Aorta (tissue), 5 donors: ENCODE measurements at regions not wholly inside any gene's neighbourhood (a gene's known extent, or its start where the extent isn't known, plus 50 kb on each side); places are given as distances from the start of the nearest gene placed in this dataset.

Experiments
- ATAC-seq: fragments of 200-7000 bp; cut with Tn5 transposase; one replicate; pipeline ENCODE4 v1.9.1; 2022; ENCODE audit warnings: moderate library complexity; ENCODE audit not compliant: low FRiP score
- DNase-seq, 2 donors: peaks; one replicate each; pipeline ENCODE4 v3.0.0-alpha.2; 2020
- H3K27ac ChIP-seq, 2 donors: one replicate each; pipeline ENCODE4 v1.5.1; 2013; ENCODE audit warnings: low read length in 2 of 2, mild to moderate bottlenecking in 2 of 2, moderate library complexity in 2 of 2, control low read depth in 1 of 2, inconsistent platforms in 1 of 2, low read depth in 1 of 2
- H3K27me3 ChIP-seq, 2 donors: one replicate each; pipeline ENCODE4 v1.6.1; 2013; ENCODE audit warnings: control low read depth in 1 of 2, low read length in 1 of 2, mild to moderate bottlenecking in 1 of 2, moderate library complexity in 1 of 2; ENCODE audit not compliant: insufficient read depth in 2 of 2, control insufficient read depth in 1 of 2
- H3K36me3 ChIP-seq, 2 donors: one replicate each; pipeline ENCODE4 v1.6.1; 2013; ENCODE audit warnings: control low read depth in 1 of 2, low read length in 1 of 2, mild to moderate bottlenecking in 1 of 2; ENCODE audit not compliant: insufficient read depth in 2 of 2, control insufficient read depth in 1 of 2
- H3K4me1 ChIP-seq, 2 donors: one replicate each; pipeline ENCODE4 v1.6.1; 2013; ENCODE audit warnings: low read length in 2 of 2, control low read depth in 1 of 2, mild to moderate bottlenecking in 1 of 2, moderate library complexity in 1 of 2; ENCODE audit not compliant: insufficient read depth in 2 of 2, control insufficient read depth in 1 of 2
- H3K4me3 ChIP-seq, 2 donors: one replicate each; pipeline ENCODE4 v1.5.1; 2013; ENCODE audit warnings: low read length in 2 of 2, control low read depth in 1 of 2, mild to moderate bottlenecking in 1 of 2
- H3K9me3 ChIP-seq: one replicate; pipeline ENCODE4 v1.6.1; 2013; ENCODE audit warnings: mild to moderate bottlenecking, low read length; ENCODE audit not compliant: control insufficient read depth
- WGBS, 2 donors: extraction: QIAGEN DNeasy Blood & Tissue Kit; methylation state at CpG; one replicate each; pipeline ENCODE4 v1.1.7; 2013; 5-methylcytosine and 5-hydroxymethylcytosine counted together
- intact Hi-C, 2 donors: fragments of 100-400 bp; cut with DNase I; formaldehyde crosslinking; loops; one replicate each; pipeline versions ENCODE4 v1.14.2 to v1.15.0; 2022
- donor health status: healthy with polysubstance abuse.
- donor health status: Bipolar disorder and iron deficiency.
- donor health status: DM: no; HTN: no; CAD: no.
- donor health status: DM: no; HTN: no; CAD: no.
- donor health status: DM: yes; HTN: yes; CAD: no.

GRCh38 chr2:48248251-48248933 lies 66.1 kb upstream of the FOXN2 start:
- WGBS, 2 donors = 60 to 70% methylated on average over 3 of the region's 3 CpGs
- H3K36me3 ChIP-seq = no peaks in the 10 kb centered on the region
- no peaks in the 10 kb centered on the region for H3K9me3 ChIP-seq
- no peaks in the 10 kb centered on the region for H3K27me3 ChIP-seq
- DNase-seq = no peak
- peak; percentile 82 for ATAC-seq
- H3K4me1 ChIP-seq = peaks cover 3 to 6% of the 10 kb centered on the region in 2 donors
- H3K4me3 ChIP-seq = no peak overlapping the region
- intact Hi-C loops = loop anchor here (2.0 to 10.0 kb wide), 3 partner anchors 58 to 176 kb away; no protein-coding TSS in a partner anchor
- no peak overlapping the region for H3K27ac ChIP-seq

DNA sequence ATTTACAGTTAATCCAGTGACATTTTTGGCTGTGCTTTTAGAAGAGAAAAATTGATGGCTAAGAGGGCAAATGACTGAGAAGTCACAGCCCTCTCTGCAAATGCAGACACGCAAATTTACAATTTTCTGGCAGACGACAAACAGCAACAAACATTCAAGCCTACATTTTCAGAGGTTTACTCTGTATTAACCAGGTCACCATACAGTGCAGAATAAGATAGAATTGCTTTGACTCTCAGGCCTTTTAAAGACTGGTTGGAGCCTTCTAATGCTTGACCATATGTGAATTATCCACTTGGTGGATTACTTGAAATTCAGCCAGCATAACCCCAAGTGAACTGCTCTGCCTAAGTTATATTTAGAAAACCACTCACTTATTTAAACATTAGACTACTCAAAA lies 65.5 kb upstream of the FOXN2 start:
- intact Hi-C loops = loop anchor here (2.0 to 10.0 kb wide), 3 partner anchors 58 to 176 kb away; no protein-coding TSS in a partner anchor

DNA sequence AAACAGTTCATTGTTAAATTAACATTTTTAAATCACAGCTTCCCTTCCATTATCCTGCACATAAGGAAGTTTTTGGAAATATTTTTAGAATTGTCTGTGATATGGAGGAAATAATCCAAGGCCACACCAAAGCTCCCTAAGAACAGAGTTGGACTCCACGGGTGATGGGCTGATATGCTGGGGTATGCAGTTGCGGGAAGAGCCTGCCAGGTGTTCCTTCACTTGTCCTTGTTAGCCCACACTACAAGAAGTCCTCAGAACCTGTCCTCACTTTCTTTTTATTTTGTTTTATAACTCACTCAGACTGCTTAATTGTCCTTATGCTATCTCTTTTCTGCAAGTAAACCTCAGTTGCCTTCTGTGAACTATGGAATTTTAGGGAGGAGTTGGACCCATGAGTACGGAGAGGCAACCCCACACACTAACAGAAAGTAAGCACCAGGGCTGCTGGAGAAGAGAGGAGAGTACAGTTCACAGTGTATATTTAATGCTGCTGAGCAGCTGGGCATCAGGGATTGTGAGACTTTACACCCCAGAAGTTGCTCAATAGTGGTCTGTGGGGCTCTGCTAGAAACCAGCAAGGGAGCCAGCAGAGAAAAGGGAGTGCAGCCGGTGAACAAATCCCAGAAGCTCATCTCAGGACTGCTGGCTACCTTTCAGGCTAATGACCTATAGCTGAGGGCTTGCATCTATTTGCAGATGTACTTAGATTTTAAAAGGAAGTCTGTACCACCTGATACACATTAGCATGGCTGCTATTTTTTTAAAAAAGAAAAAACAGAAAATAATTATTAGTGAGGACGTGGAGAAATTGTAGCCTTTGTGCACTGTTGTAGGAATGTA lies 64.6 kb upstream of the FOXN2 start:
- DNase-seq (no peak), ATAC-seq (no peak)
- Histone ChIP-seq H3K4me1 (peaks cover 3 to 6% of the 10 kb centered on the region in 2 donors), H3K4me3 (no peak overlapping the region), H3K9me3 (no peaks in the 10 kb centered on the region), H3K27ac (peak overlapping the region; percentile 30 to 71), H3K27me3 (no peaks in the 10 kb centered on the region), H3K36me3 (no peaks in the 10 kb centered on the region)
- intact Hi-C loops = loop anchor here (2.0 to 10.0 kb wide), 3 partner anchors 57 to 175 kb away; no protein-coding TSS in a partner anchor
- WGBS, 2 donors = 12 to 13% methylated on average over 5 of the region's 5 CpGs

More for the DNA sequence above, 65.5 kb upstream of the FOXN2 start:
- DNase-seq = no peak
- Histone ChIP-seq H3K4me1 (peaks cover 3 to 6% of the 10 kb centered on the region in 2 donors), H3K4me3 (no peak overlapping the region), H3K36me3 (no peaks in the 10 kb centered on the region), H3K27ac (peak overlapping the region in 1 of 2 donors; percentile 68), H3K9me3 (no peaks in the 10 kb centered on the region), H3K27me3 (no peaks in the 10 kb centered on the region)
- 5% methylated on average over 2 of the region's 2 CpGs for WGBS, 2 donors
- ATAC-seq = no peak

DNA sequence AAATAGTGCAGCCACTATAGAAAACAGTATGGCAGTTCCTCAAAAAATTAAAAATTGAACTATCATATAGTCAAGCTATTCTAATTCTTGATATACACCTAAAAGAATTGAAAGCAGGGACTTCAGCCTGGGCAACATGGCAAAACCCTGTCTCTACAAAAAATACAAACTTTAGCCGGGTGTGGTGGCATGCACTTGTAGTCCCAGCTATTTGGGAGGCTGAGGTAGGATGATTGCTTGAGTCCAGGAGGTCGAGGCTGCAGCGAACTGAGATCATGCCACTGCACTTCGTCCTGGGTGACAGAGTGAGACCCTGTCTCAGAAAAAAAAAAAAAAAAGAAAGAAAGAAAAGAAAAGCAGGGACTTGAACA lies 64.0 kb upstream of the FOXN2 start:
- intact Hi-C loops = no loop called here
- Histone ChIP-seq H3K27ac (no peak overlapping the region), H3K27me3 (no peaks in the 10 kb centered on the region), H3K4me3 (no peak overlapping the region), H3K36me3 (no peaks in the 10 kb centered on the region), H3K4me1 (peaks cover 3 to 6% of the 10 kb centered on the region in 2 donors), H3K9me3 (no peaks in the 10 kb centered on the region)
- ATAC-seq (no peak), DNase-seq (no peak)
- WGBS, 2 donors = 91 to 93% methylated on average over 4 of the region's 4 CpGs

DNA sequence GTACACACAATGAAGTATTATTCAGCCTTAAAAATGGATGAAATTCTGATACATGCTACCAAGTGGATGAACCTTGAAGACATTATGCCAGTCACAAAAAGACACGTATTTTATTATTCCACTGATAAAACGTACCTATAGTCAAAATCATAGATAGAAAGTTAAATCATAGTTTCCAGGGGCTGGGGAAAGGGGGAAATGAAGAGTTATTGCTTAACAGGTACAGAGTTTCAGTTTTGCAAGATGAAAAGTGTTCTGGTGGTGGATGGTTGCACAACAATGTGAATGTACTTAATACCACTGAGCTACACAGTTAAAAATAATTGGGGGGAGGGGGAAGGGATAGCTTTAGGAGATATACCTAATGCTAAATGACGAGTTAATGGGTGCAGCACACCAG lies 63.5 kb upstream of the FOXN2 start:
- Histone ChIP-seq H3K27me3 (no peaks in the 10 kb centered on the region), H3K4me1 (peaks cover 3 to 6% of the 10 kb centered on the region in 2 donors), H3K27ac (no peak overlapping the region), H3K4me3 (no peak overlapping the region), H3K36me3 (no peaks in the 10 kb centered on the region), H3K9me3 (no peaks in the 10 kb centered on the region)
- DNase-seq (no peak), ATAC-seq (no peak)
- intact Hi-C loops = no loop called here
- 86 to 90% methylated on average over 3 of the region's 3 CpGs for WGBS, 2 donors

- no peak for DNase-seq
- Histone ChIP-seq H3K4me3 (no peak overlapping the region), H3K36me3 (no peaks in the 10 kb centered on the region), H3K9me3 (no peaks in the 10 kb centered on the region), H3K27ac (no peak overlapping the region), H3K4me1 (peaks cover 3 to 6% of the 10 kb centered on the region in 2 donors), H3K27me3 (no peaks in the 10 kb centered on the region)
- no peak for ATAC-seq
- intact Hi-C loops = no loop called here
- WGBS, 2 donors = 56 to 70% methylated on average over 3 of the region's 3 CpGs
Observed at GRCh38 chr2:48251437-48252148, 62.9 kb upstream of the FOXN2 start.

GRCh38 chr2:48253301-48253700 lies 61.2 kb upstream of the FOXN2 start:
- Histone ChIP-seq H3K4me1 (peaks cover 3 to 6% of the 10 kb centered on the region in 2 donors), H3K36me3 (no peaks in the 10 kb centered on the region), H3K27ac (no peak overlapping the region), H3K9me3 (no peaks in the 10 kb centered on the region), H3K4me3 (no peak overlapping the region), H3K27me3 (no peaks in the 10 kb centered on the region)
- WGBS, 2 donors = 78 to 96% methylated on average over 1 of the region's 1 CpG
- ATAC-seq = no peak
- DNase-seq = no peak
- intact Hi-C loops = no loop called here

- H3K27me3 ChIP-seq = no peaks in the 10 kb centered on the region
- ATAC-seq (no peak), DNase-seq (no peak)
- no peak overlapping the region for H3K4me3 ChIP-seq
- H3K4me1 ChIP-seq = peaks cover 2 to 3% of the 10 kb centered on the region in 2 donors
- intact Hi-C loops = no loop called here
- H3K27ac ChIP-seq = no peak overlapping the region
- 55 to 65% methylated on average over 1 of the region's 1 CpG for WGBS, 2 donors
- no peaks in the 10 kb centered on the region for H3K36me3 ChIP-seq
- no peaks in the 10 kb centered on the region for H3K9me3 ChIP-seq
Observed at GRCh38 chr2:48254839-48255238, 59.6 kb upstream of the FOXN2 start.
